OCI-LY7 (cell line): ENCODE measurements at regions not wholly inside any gene's neighbourhood (a gene's known extent, or its start where the extent isn't known, plus 50 kb on each side); places are given as distances from the start of the nearest gene placed in this dataset.

ENCODE experiments used
- BruUV-seq: library from RNA; stranded (reverse); fragments of 400-500 nt; replicated peaks from 2 replicates; lab custom pipeline; 2021; lab: Mats Ljungman, UMichigan
- CTCF ChIA-PET: fragments of 300-600 bp; sonication (Branson Sonifier 250); formaldehyde crosslinking; loops from one replicate; lab custom pipeline; 2022; ENCODE audit warnings: antibody characterized with exemption; ENCODE audit not compliant: unreplicated experiment; lab: Charles Lee
- POLR2A ChIA-PET: fragments of 300-600 bp; sonication (Branson Sonifier 250); formaldehyde crosslinking; loops from one replicate; lab custom pipeline; 2022; ENCODE audit warnings: antibody characterized with exemption; lab: Charles Lee
- DNase-seq: peaks from one replicate; pipeline ENCODE4 v3.0.0-alpha.2; 2015; ENCODE audit warnings: low spot score
- H2AFZ ChIP-seq: fragments of 200-600 bp; sonication (generic), shearing (Covaris generic); 2 replicates; pipeline ENCODE4 v1.6.1; 2014; ENCODE audit warnings: mild to moderate bottlenecking, antibody characterized with exemption, low read length, moderate library complexity
- H3K27ac ChIP-seq: fragments of 200-600 bp; sonication (generic); 2 replicates; pipeline ENCODE4 v1.5.1; 2014; ENCODE audit warnings: mixed run types, low read depth, mild to moderate bottlenecking, moderate library complexity, low read length, inconsistent platforms; ENCODE audit not compliant: poor library complexity, severe bottlenecking
- H3K36me3 ChIP-seq: fragments of 200-600 bp; sonication (generic); 2 replicates; pipeline ENCODE4 v1.6.1; 2014; ENCODE audit warnings: mild to moderate bottlenecking, antibody characterized with exemption, low read length, moderate library complexity, mixed read lengths; ENCODE audit not compliant: insufficient read depth
- H3K4me1 ChIP-seq: fragments of 200-600 bp; sonication (generic); 2 replicates; pipeline ENCODE4 v1.5.1; 2014; ENCODE audit warnings: mild to moderate bottlenecking, low read length; ENCODE audit not compliant: insufficient read depth, poor library complexity, severe bottlenecking
- H3K4me2 ChIP-seq: fragments of 200-600 bp; sonication (generic); 2 replicates; pipeline ENCODE4 v1.6.1; 2014; ENCODE audit warnings: mild to moderate bottlenecking, low read length
- H3K4me3 ChIP-seq: fragments of 200-600 bp; sonication (generic); 2 replicates; pipeline ENCODE4 v1.5.1; 2014; ENCODE audit warnings: mild to moderate bottlenecking, low read depth, low read length; ENCODE audit not compliant: poor library complexity, severe bottlenecking
- H3K79me2 ChIP-seq: fragments of 200-600 bp; sonication (generic); 2 replicates; pipeline ENCODE4 v1.6.1; 2016; ENCODE audit warnings: low read depth, mild to moderate bottlenecking, low read length, moderate library complexity, mixed read lengths; ENCODE audit not compliant: insufficient read depth
- H3K9me2 ChIP-seq: fragments of 200-600 bp; sonication (generic); 2 replicates; pipeline ENCODE4 v1.6.1; 2016; ENCODE audit warnings: mild to moderate bottlenecking, low read length, mixed read lengths; ENCODE audit not compliant: insufficient read depth
- H3K9me3 ChIP-seq: fragments of 200-600 bp; sonication (generic); 2 replicates; pipeline ENCODE4 v1.6.1; 2014; ENCODE audit warnings: mild to moderate bottlenecking, mixed run types, low read length, mixed read lengths
- H4K20me1 ChIP-seq: fragments of 200-600 bp; sonication (generic); 2 replicates; pipeline ENCODE4 v1.6.1; 2014; ENCODE audit warnings: mild to moderate bottlenecking, antibody characterized with exemption, low read length, moderate library complexity, mixed read lengths; ENCODE audit not compliant: insufficient read depth
- EZH2phosphoT487 ChIP-seq: fragments of 200-600 bp; sonication (generic); IDR thresholded peaks from 2 replicates; pipeline ENCODE4 v1.6.1; 2018; ENCODE audit warnings: low read depth, borderline replicate concordance, mild to moderate bottlenecking, mixed run types, antibody characterized with exemption, low read length, moderate library complexity, mixed read lengths
- intact Hi-C: fragments of 100-400 bp; cut with micrococcal nuclease; formaldehyde crosslinking; loops from one replicate; pipeline ENCODE4 v1.10.0; 2022; ENCODE audit not compliant: unreplicated experiment
- TF ChIP-seq, protein P1 (sequence below): fragments of 200-600 bp; sonication (generic); conservative IDR thresholded peaks from 2 replicates; pipeline ENCODE4 v1.5.1; 2014; ENCODE audit warnings: mild to moderate bottlenecking, antibody characterized with exemption, low read length, moderate library complexity, mixed read lengths

GRCh38 chr4:136831553-136831952 is 700.7 kb downstream of the PCDH18 start:
- no peaks in the 10 kb centered on the region for H3K9me3 ChIP-seq
- no peaks in the 10 kb centered on the region for H3K79me2 ChIP-seq
- no TSS peak for BruUV-seq
- no peaks in the 10 kb centered on the region for H3K4me1 ChIP-seq
- H3K9me2 ChIP-seq, result no peaks in the 10 kb centered on the region
- no peak overlapping the region for H3K4me2 ChIP-seq
- H3K36me3 ChIP-seq, result no peaks in the 10 kb centered on the region
- H4K20me1 ChIP-seq, result no peaks in the 10 kb centered on the region
- intact Hi-C loops, result no loop called here
- no peak for DNase-seq
- POLR2A ChIA-PET, result no interaction called here
- CTCF ChIA-PET, result no interaction called here
- no peak overlapping the region for H3K4me3 ChIP-seq
- H3K27ac ChIP-seq, result no peak overlapping the region
- TF ChIP-seq, protein P1, sequence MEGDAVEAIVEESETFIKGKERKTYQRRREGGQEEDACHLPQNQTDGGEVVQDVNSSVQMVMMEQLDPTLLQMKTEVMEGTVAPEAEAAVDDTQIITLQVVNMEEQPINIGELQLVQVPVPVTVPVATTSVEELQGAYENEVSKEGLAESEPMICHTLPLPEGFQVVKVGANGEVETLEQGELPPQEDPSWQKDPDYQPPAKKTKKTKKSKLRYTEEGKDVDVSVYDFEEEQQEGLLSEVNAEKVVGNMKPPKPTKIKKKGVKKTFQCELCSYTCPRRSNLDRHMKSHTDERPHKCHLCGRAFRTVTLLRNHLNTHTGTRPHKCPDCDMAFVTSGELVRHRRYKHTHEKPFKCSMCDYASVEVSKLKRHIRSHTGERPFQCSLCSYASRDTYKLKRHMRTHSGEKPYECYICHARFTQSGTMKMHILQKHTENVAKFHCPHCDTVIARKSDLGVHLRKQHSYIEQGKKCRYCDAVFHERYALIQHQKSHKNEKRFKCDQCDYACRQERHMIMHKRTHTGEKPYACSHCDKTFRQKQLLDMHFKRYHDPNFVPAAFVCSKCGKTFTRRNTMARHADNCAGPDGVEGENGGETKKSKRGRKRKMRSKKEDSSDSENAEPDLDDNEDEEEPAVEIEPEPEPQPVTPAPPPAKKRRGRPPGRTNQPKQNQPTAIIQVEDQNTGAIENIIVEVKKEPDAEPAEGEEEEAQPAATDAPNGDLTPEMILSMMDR, result no peak
- no peak for TF ChIP-seq EZH2phosphoT487
- no peak overlapping the region for H2AFZ ChIP-seq

DNA sequence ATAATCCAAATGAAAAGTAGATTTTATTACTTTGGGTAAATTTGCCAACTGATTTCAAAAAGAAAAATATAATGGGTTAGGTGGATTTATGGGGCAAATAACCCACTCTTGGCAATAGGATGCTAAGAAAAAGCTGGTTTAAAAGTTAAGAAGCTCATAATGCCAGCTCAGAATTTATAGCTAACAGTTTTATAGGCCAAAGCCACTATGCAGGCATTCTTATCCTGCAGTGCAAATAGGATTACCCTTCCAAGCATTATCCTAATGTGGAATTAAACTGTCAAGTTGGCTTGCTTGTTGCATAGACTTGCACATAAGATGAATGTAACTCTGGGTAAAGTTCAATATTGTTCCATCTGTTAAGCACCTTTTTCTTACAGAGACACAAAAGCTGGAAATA is 703.0 kb downstream of the PCDH18 start:
- no peak for DNase-seq
- no peaks in the 10 kb centered on the region for H3K36me3 ChIP-seq
- POLR2A ChIA-PET, result no interaction called here
- no peaks in the 10 kb centered on the region for H3K9me3 ChIP-seq
- no peak overlapping the region for H3K27ac ChIP-seq
- H3K9me2 ChIP-seq, result no peaks in the 10 kb centered on the region
- H3K4me3 ChIP-seq, result no peak overlapping the region
- CTCF ChIA-PET, result no interaction called here
- no peak overlapping the region for H3K4me2 ChIP-seq
- BruUV-seq, result no TSS peak
- H3K79me2 ChIP-seq, result no peaks in the 10 kb centered on the region
- no peaks in the 10 kb centered on the region for H4K20me1 ChIP-seq
- no peak for TF ChIP-seq EZH2phosphoT487
- TF ChIP-seq, protein P1, result no peak
- H2AFZ ChIP-seq, result no peak overlapping the region
- no peaks in the 10 kb centered on the region for H3K4me1 ChIP-seq
- intact Hi-C loops, result no loop called here

DNA sequence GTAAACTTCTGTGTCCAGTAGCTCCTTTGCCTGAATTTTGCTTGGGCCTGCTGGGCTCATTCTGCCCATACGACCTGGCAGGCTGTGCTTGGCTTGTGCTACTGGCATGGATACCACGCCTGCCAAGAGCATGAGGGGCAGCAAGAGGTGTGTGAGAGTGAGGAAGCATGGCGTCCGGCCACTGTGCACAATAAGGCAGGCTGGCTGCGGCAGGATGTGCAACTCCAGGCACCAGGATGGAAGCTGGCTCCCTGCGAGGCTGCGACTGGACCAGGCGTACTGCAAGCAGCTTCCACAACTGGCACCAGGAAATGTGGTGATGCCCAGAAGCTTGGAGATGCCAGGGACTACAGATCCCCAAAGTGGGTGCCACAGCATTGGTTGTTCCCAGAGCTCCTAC is 709.3 kb downstream of the PCDH18 start:
- DNase-seq, result no peak
- no peaks in the 10 kb centered on the region for H3K9me3 ChIP-seq
- no TSS peak for BruUV-seq
- no peak overlapping the region for H2AFZ ChIP-seq
- no peaks in the 10 kb centered on the region for H3K79me2 ChIP-seq
- no peak overlapping the region for H3K4me2 ChIP-seq
- H3K4me3 ChIP-seq, result no peak overlapping the region
- TF ChIP-seq, protein P1, result no peak
- no peak for TF ChIP-seq EZH2phosphoT487
- CTCF ChIA-PET, result no interaction called here
- H3K4me1 ChIP-seq, result no peaks in the 10 kb centered on the region
- no peaks in the 10 kb centered on the region for H3K36me3 ChIP-seq
- intact Hi-C loops, result no loop called here
- POLR2A ChIA-PET, result no interaction called here
- no peak overlapping the region for H3K27ac ChIP-seq
- H3K9me2 ChIP-seq, result no peaks in the 10 kb centered on the region
- no peaks in the 10 kb centered on the region for H4K20me1 ChIP-seq
